22Rv1 (cell line): ENCODE measurements at regions not wholly inside any gene's neighbourhood (a gene's known extent, or its start where the extent isn't known, plus 50 kb on each side); places are given as distances from the start of the nearest gene placed in this dataset.
"Not testable (repeated sequence)": the region's sequence is repeated elsewhere in the genome, so short reads cannot be mapped to it uniquely, and the experiment has no call there.

Source experiments
- H3K27ac ChIP-seq: fragments of 450-650 bp; 2 replicates; pipeline ENCODE4 v1.5.1; 2017
- CTCF ChIP-seq: fragments of 450-650 bp; IDR thresholded peaks from 2 replicates; pipeline ENCODE4 v1.5.1; 2017; ENCODE audit warnings: mild to moderate bottlenecking
- ZFX ChIP-seq: fragments of 450-650 bp; IDR thresholded peaks from 2 replicates; pipeline ENCODE4 v1.6.1; 2017; ENCODE audit warnings: antibody characterized with exemption, borderline replicate concordance

GRCh38 chr21:17699524-17700189 lies 87.0 kb upstream of the BTG3 start:
- H3K27ac ChIP-seq = no peak overlapping the region
- TF ChIP-seq ZFX = no peak
- TF ChIP-seq CTCF = no peak

- no peak overlapping the region for H3K27ac ChIP-seq
- no peak for TF ChIP-seq ZFX
- TF ChIP-seq CTCF = no peak
These were observed 84.8 kb upstream of the BTG3 start for GRCh38 chr21:17697473-17697872.

GRCh38 chr21:17694416-17694815 lies 81.7 kb upstream of the BTG3 start:
- not testable (repeated sequence) for H3K27ac ChIP-seq

GRCh38 chr21:17693801-17694200 lies 81.1 kb upstream of the BTG3 start:
- H3K27ac ChIP-seq = no peak overlapping the region
- TF ChIP-seq CTCF (no peak), ZFX (no peak)

GRCh38 chr21:17690078-17690494 lies 77.4 kb upstream of the BTG3 start:
- TF ChIP-seq ZFX = no peak
- TF ChIP-seq CTCF = no peak
- no peak overlapping the region for H3K27ac ChIP-seq

GRCh38 chr21:17688912-17689874 lies 76.5 kb upstream of the BTG3 start:
- no peak overlapping the region for H3K27ac ChIP-seq

GRCh38 chr21:17682924-17683323 lies 70.2 kb upstream of the BTG3 start:
- TF ChIP-seq ZFX (no peak), CTCF (no peak)
- H3K27ac ChIP-seq = no peak overlapping the region

More at GRCh38 chr21:17688912-17689874, 76.5 kb upstream of the BTG3 start:
- no peak for TF ChIP-seq ZFX
- peak; percentile 61 for TF ChIP-seq CTCF
